MCF 10A (cell line): ENCODE measurements at regions not wholly inside any gene's neighbourhood (a gene's known extent, or its start where the extent isn't known, plus 50 kb on each side); places are given as distances from the start of the nearest gene placed in this dataset.

Experiments
- BruUV-seq: library from RNA; stranded (reverse); fragments of 400-500 nt; replicated peaks from 2 replicates; lab custom pipeline; 2021; lab: Mats Ljungman, UMichigan
- CTCF ChIA-PET: fragments of 300-600 bp; sonication (Branson Sonifier 250); formaldehyde crosslinking; extraction: SDS; loops from one replicate; lab custom pipeline; 2021; ENCODE audit warnings: antibody characterized with exemption, inconsistent platforms; lab: Yijun Ruan, JAX
- POLR2A ChIA-PET: fragments of 300-600, 350-650 bp; sonication (Branson Sonifier 250); formaldehyde crosslinking; extraction: SDS; loops from one replicate; lab custom pipeline; 2020; ENCODE audit warnings: antibody characterized with exemption, inconsistent platforms; lab: Yijun Ruan, JAX
- DNase-seq: peaks from one replicate; pipeline ENCODE4 v3.0.0-alpha.2; 2018; ENCODE audit not compliant: unreplicated experiment
- H3K27ac Mint-ChIP-seq: one replicate; pipeline ENCODE4 v1.8.0; 2022; ENCODE audit warnings: mild to moderate bottlenecking, low read depth, mixed read lengths; ENCODE audit not compliant: unreplicated experiment
- H3K27me3 Mint-ChIP-seq: one replicate; pipeline ENCODE4 v1.8.0; 2022; ENCODE audit warnings: mixed read lengths; ENCODE audit not compliant: insufficient read depth, unreplicated experiment
- H3K36me3 Mint-ChIP-seq: one replicate; pipeline ENCODE4 v1.8.0; 2022; ENCODE audit warnings: mild to moderate bottlenecking, moderate library complexity, mixed read lengths; ENCODE audit not compliant: insufficient read depth, unreplicated experiment
- H3K4me1 Mint-ChIP-seq: one replicate; pipeline ENCODE4 v1.8.0; 2022; ENCODE audit warnings: mixed read lengths; ENCODE audit not compliant: insufficient read depth, unreplicated experiment
- H3K4me3 Mint-ChIP-seq: one replicate; pipeline ENCODE4 v1.8.0; 2022; ENCODE audit warnings: mild to moderate bottlenecking, moderate library complexity, mixed read lengths; ENCODE audit not compliant: unreplicated experiment
- H3K9me3 Mint-ChIP-seq: one replicate; pipeline ENCODE4 v1.8.0; 2022; ENCODE audit warnings: mixed read lengths; ENCODE audit not compliant: unreplicated experiment
- intact Hi-C: fragments of 100-400 bp; cut with micrococcal nuclease; formaldehyde crosslinking; loops from 2 replicates; pipeline ENCODE4 v1.14.1; 2022
- TF ChIP-seq, protein P1 (sequence below): fragments of 200-600 bp; IDR thresholded peaks from one replicate; pipeline ENCODE4 v1.8.0; 2022; ENCODE audit warnings: antibody characterized with exemption, mild to moderate bottlenecking; ENCODE audit not compliant: unreplicated experiment

DNA sequence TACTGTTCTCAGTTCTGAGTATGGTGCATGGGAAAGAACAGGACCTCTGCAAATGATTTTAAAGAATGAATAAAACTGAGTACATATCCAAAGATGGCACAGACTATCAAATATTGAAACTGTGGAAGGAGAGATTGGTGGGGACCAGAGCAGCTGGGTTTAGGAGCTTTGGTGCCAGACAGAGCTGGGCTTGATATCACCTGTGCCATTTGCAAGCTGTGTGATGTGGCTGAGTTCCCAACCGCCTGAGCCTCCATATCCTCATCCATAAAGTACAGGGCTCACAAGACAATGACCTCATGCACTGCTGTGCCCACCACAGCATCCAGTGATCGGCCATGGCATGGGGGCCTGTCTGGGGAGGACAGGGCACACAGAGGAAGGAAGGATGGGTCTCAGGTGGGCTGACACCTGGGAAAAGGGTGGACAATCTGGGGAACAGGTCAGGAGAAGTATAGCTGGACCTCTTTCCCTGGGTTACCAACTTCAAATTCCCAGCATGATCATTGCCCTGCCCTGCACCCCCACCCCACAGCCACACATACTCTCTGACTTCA lies 83.9 kb upstream of the RAB6C start:
- DNase-seq, result no peak
- no peaks in the 10 kb centered on the region for H3K4me1 Mint-ChIP-seq
- H3K36me3 Mint-ChIP-seq, result no peaks in the 10 kb centered on the region
- H3K9me3 Mint-ChIP-seq, result peaks cover 20% of the 10 kb centered on the region
- H3K4me3 Mint-ChIP-seq, result no peak overlapping the region
- H3K27me3 Mint-ChIP-seq, result peaks cover 2% of the 10 kb centered on the region
- intact Hi-C loops, result no loop called here
- no peak overlapping the region for H3K27ac Mint-ChIP-seq
- TF ChIP-seq, protein P1, sequence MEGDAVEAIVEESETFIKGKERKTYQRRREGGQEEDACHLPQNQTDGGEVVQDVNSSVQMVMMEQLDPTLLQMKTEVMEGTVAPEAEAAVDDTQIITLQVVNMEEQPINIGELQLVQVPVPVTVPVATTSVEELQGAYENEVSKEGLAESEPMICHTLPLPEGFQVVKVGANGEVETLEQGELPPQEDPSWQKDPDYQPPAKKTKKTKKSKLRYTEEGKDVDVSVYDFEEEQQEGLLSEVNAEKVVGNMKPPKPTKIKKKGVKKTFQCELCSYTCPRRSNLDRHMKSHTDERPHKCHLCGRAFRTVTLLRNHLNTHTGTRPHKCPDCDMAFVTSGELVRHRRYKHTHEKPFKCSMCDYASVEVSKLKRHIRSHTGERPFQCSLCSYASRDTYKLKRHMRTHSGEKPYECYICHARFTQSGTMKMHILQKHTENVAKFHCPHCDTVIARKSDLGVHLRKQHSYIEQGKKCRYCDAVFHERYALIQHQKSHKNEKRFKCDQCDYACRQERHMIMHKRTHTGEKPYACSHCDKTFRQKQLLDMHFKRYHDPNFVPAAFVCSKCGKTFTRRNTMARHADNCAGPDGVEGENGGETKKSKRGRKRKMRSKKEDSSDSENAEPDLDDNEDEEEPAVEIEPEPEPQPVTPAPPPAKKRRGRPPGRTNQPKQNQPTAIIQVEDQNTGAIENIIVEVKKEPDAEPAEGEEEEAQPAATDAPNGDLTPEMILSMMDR, result no peak
- no TSS peak for BruUV-seq
- POLR2A ChIA-PET, result interaction anchor here (0.7 kb wide), 1 partner anchor 131 kb away, joined by 3 read pairs; no protein-coding TSS in a partner anchor
- CTCF ChIA-PET, result no interaction called here

DNA sequence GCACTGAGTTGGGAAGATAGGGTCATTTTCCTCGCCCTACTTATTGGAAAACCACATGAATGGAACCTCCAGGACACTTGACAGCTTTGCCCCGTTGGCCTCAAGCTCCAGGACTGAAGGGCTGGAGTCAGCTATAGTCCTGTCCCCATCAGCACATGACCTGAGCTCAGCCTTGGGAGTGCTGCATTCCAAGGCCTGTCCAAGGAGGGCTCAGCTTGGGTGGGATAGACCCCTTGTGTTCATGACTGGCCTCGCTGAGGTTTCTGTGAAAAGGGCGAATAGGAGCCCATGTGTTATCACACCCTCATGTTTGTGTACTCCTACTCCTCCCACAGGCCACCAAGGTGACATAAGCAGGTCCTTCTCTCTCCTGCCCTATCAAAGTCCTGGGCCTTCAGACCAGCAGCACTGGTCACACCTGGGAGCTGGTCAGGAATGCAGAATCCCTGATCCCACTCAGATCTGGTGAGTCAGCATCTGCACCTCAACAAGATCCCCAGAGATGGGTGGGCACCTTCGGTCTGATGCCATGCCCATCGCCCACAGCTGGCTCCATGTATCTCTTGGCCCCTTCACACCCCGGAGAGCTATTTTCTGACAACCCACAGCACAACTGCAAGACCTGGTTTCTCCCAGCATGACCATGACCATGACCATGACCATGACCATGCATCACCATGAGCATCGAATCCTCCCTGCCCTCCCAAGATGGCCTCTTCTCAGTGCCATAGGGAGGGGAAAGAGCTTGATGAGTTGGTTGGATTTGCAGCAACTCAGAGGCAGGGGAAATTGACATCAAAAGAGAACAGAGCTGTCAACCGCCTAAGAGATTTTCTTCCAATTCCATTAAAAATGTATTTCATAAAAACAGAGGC lies 83.0 kb upstream of the RAB6C start:
- H3K36me3 Mint-ChIP-seq, result no peaks in the 10 kb centered on the region
- no TSS peak for BruUV-seq
- no peaks in the 10 kb centered on the region for H3K27me3 Mint-ChIP-seq
- no peak overlapping the region for H3K27ac Mint-ChIP-seq
- CTCF ChIA-PET, result interaction anchor here (0.6 to 0.7 kb wide), 2 partner anchors 14 to 1146 kb away, joined by 3 to 4 read pairs; no protein-coding TSS in a partner anchor
- POLR2A ChIA-PET, result interaction anchor here (0.7 kb wide), 1 partner anchor 132 kb away, joined by 3 read pairs; no protein-coding TSS in a partner anchor
- no peaks in the 10 kb centered on the region for H3K4me1 Mint-ChIP-seq
- TF ChIP-seq, protein P1, result no peak
- peaks cover 26% of the 10 kb centered on the region for H3K9me3 Mint-ChIP-seq
- H3K4me3 Mint-ChIP-seq, result no peak overlapping the region
- DNase-seq, result no peak
- intact Hi-C loops, result no loop called here

DNA sequence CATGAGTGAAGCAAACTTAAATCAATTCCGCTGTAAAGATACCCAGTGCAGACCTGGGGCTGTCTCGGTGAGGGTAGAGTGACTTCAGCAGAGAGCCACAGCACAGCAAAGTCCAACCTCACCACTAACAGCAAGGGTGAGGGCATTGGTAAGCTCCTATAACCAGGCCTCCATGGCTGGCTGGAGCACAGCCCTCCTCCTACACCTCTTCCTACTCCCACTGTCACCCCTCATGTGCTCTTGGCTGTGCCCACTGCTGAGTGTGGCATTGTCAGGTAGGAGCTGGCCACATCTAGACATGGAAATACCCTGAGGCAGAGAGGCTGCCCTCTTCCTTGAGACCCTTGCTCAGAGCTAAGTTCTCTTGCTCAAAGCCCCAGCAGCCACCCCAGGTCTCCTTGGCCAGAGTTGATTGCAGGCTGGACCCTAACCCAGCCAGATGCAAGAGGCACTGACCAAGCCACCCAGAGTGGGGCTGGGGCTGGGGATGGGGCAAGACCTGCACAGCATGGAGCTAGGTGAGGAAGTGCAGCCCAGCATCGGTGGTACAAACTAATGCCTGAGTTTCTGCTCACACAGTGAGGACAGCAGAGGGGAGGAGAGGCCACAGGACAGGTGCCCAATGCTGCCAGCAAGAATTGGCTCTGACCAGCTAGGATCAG lies 77.6 kb upstream of the RAB6C start:
- no peak overlapping the region for H3K27ac Mint-ChIP-seq
- ChIA-PET CTCF (no interaction called here), POLR2A (no interaction called here)
- no peaks in the 10 kb centered on the region for H3K27me3 Mint-ChIP-seq
- H3K36me3 Mint-ChIP-seq, result no peaks in the 10 kb centered on the region
- intact Hi-C loops, result no loop called here
- TF ChIP-seq, protein P1, result no peak
- DNase-seq, result no peak
- H3K4me3 Mint-ChIP-seq, result no peak overlapping the region
- no peaks in the 10 kb centered on the region for H3K4me1 Mint-ChIP-seq
- BruUV-seq, result no TSS peak
- peaks cover 26% of the 10 kb centered on the region for H3K9me3 Mint-ChIP-seq
